ENCODE measurements at regions not wholly inside any gene's neighbourhood (a gene's known extent, or its start where the extent isn't known, plus 50 kb on each side); places are given as distances from the start of the nearest gene placed in this dataset.
A peak's percentile ranks its signal among the peaks of the same experiment; 100 is the strongest.
"Not testable (repeated sequence)": the region's sequence is repeated elsewhere in the genome, so short reads cannot be mapped to it uniquely, and the experiment has no call there.

DNA sequence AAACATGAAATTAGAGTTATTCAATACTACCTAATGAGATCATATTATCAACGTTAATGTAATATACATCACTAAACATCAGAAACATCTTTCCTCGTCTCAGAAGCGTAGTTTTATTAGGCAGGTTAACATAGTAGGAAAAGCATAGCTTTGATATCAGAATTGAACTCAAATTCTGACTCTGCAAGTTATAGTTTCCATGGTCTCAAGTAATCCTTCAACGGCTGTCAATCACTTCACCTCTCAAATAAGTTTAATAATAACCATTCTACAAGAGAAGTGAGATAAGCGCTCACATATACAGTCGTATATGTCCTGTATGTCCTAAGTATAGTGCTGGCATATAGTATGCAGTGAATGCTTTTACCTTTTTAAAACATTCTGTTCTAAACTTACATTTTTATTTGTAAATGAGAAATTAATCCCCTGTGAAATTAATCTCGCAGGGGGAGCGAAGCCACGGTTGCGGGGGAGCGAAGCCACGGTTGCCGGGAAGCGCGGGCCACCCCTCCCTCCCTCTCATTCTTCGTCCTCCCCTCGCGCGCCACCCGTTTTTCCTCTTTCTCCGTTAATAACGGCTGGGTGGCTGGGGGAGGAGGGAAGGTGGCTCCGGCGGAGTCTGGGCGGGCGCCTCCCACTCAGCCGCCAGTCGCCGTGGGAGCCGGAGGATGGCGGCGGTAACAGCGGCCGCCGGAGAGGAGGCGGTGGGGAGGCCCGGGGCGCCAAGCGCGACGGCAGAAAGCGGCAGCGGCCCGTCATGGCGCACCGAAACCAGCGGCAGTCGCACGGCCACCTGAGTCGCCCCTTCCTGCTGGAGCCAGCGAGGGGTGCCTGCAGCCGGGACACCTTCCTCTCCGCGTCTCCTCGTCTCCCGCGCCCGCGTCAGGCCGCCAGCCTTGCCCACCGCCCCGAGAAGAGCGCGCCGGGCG lies 163.8 kb downstream of the KBTBD2 start:
- peak overlapping the region; percentile 55 for H3K4me3 ChIP-seq (ENCODE audit: low read length)
- not testable (repeated sequence) for DNase-seq (ENCODE audit: low read depth, low spot score)

DNA sequence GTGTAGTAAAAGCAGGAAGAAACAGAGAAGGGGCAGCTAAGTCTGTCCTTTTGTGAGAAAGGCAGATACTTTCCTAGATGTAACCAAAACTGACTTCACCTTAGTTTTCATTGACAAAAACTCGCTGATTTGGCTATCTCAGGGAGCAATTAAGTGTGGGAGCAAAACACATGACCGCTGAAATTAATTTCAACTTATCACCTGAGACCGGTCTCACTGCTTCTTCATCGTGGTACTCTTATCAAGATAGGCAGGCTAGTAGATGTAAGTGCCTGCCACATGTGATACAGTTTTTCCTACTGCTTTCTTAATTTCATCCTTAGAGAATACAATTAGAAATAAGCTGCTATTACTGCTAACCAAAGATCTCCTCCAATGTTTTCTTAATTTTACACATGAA lies 168.7 kb downstream of the KBTBD2 start:
- DNase-seq (ENCODE audit: low read depth, low spot score); H3K4me3 ChIP-seq (ENCODE audit: low read length): not testable (repeated sequence)

DNA sequence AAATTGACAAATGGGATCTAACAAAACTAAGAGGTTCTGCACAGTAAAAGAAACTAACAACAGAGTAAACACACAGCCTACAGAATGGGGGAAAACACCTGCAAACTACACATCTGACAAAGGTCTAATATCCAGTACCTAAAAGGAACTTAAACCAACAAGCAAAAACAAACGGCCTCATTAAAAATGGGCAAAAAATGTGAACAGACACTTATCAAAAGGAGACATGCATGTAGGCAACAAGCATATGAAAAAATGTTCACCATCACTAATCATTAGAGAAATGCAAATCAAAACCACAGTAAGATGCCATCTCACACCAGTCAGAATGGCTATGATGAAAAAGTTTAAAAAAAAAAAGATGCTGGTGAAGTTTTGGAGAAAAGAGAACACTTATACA lies 197.4 kb downstream of the KBTBD2 start:
- DNase-seq (ENCODE audit: low read depth, low spot score) = no peak
- H3K4me3 ChIP-seq (ENCODE audit: low read length) = no peak overlapping the region

DNA sequence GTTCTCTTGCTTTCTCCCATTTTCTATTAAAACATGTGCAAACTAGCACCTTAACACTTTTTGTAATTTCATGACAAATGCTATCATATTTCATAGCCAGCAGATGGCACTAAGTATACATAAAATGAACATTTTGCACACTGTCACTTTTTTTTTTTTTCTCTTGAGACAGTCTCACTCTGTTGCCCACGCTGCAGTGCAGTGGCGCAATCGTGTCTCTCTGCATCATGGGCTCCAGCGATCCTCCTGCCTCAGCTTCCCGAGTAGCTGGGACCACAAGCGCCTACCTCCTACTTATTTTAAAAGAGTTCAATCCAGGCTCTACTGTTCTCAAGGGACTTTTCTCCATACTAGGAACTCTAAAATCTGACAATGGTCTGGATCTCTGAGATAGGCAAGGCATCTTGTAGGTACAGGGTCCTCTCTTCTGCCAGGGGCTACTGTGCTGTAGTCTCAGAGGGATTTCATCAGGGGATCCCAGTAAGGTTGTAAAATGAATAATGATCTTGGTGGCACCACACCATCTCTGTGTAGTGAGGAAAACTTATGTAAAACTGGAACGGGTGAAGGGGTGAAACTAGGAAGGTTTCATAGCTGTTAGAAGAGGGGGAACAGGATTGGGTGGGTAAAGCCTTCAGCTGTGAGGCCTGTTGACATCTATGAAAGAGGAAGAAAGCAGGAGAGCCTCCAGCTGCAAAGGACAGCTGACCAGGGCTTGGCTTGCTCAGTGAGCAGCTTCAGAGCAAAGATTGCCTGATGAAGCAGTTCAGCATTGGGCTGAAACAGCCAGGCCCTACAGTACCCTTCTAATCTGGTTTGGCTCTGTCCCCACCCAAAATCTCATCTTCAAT lies 196.9 kb downstream of the AVL9 start:
- H3K4me3 ChIP-seq (ENCODE audit: low read length) = not testable (repeated sequence)
- peak; percentile 14 for DNase-seq (ENCODE audit: low read depth, low spot score)

DNA sequence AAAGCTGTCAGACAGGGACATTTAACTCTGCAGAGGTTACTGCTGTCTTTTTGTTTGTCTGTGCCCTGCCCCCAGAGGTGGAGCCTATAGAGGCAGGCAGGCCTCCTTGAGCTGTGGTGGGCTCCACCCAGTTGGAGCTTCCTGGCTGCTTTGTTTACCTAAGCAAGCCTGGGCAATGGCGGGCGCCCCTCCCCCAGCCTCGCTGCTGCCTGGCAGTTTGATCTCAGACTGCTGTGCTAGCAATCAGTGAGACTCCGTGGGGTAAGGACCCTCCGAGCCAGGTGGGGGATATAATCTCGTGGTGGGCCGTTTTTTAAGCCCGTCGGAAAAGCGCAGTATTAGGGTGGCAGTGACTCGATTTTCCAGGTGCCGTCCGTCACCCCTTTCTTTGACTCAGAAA lies 192.8 kb downstream of the AVL9 start:
- not testable (repeated sequence) for H3K4me3 ChIP-seq (ENCODE audit: low read length); DNase-seq (ENCODE audit: low read depth, low spot score)

DNA sequence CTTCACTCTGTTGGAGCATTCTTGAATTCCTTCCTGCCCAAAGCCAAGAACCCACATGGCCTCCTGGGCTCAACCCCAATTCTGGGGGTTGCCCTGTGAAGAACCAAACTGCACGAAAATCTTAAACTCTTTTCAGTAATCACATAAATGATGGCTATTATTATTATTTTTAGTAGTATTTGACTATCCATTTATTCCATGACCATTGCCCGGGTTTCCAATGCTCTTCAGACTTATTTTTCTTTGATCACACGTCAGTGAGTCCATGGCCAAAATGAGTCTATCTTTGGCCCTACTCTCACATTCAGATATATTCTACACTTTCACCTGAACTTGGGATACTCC lies 185.9 kb downstream of the AVL9 start:
- no peak for DNase-seq (ENCODE audit: low read depth, low spot score)

DNA sequence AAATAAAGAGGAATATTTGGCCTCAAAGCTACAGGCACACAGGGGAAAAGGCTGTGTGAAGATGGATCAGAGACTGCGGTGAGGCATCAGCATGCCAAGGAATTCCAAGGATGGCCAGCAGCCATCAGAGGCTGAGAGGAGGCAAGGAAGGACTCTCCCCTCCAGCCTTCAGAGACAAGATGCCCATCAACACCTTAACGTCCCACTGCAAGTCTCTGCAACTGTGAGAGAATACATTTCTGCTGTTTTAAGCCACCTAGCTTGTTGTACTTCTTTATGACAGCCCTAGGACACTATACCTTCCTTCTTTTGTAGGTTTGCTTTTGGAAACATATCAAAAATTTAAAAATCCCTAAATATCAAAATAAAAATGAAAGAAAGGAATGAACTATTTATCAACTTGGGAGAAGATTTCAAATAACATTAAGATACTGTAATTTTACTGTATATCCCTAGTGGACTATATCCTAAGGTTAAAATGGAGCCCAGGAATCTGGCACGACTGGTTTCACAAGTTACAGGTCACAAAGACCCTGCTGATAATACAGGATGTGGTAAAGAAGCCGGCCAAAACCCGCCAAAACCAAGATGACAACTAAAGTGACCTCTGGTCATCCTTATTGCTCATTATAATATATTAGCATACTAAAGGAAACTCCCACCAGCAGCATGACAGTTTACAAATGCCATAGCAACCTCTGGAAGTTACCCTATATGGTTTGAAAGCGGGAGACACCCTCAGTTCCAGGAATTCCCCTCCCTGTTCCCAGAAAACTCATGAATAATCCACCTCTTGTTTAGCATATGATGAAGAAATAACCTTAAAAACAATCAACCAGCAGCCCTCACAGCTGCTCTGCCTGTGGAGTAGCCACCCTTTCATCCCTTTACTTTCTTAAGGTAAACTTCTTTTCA lies 185.2 kb downstream of the AVL9 start:
- DNase-seq (ENCODE audit: low read depth, low spot score) = no peak
- no peak overlapping the region for H3K4me3 ChIP-seq (ENCODE audit: low read length)

More for the DNA sequence above, 185.9 kb downstream of the AVL9 start:
- no peak overlapping the region for H3K4me3 ChIP-seq (ENCODE audit: low read length)

DNA sequence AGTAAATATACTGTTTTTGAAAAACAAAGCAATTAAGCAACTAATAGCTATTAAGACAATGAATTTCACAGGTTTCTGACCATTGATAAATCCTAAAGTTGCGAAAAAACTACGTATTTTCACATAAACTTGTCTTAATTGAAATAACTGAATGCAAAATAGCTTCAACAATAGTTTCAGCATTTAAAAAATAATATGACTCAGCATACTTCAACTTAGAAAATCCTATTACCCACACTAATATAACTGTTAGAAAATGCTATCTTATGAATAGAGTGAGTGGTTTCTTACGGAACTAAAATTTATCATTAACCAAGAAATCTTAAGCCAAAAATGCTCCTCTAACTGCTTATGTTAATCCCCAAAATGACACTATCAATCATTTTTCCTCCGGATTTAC lies 183.9 kb downstream of the AVL9 start:
- no peak for DNase-seq (ENCODE audit: low read depth, low spot score)
- no peak overlapping the region for H3K4me3 ChIP-seq (ENCODE audit: low read length)

DNA sequence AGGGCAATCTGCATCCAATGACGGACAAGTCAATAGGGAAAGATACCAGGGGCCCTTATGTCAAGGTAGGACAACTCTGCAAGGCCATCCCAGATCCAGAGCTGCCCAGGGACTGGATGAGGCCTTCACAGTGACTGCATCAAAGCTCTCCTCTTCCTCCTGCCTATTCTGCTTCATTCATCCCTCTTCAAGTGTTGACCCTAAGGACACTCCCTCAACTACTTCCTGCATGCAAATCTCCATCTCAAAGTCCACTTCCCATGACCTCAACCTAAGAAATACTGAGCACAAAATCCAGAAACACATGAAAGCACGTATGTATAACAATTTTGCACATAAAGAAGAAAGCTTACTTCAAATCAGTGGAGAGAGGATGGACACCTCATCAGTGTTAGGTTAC lies 182.3 kb downstream of the AVL9 start:
- no peak for DNase-seq (ENCODE audit: low read depth, low spot score)
- no peak overlapping the region for H3K4me3 ChIP-seq (ENCODE audit: low read length)

DNA sequence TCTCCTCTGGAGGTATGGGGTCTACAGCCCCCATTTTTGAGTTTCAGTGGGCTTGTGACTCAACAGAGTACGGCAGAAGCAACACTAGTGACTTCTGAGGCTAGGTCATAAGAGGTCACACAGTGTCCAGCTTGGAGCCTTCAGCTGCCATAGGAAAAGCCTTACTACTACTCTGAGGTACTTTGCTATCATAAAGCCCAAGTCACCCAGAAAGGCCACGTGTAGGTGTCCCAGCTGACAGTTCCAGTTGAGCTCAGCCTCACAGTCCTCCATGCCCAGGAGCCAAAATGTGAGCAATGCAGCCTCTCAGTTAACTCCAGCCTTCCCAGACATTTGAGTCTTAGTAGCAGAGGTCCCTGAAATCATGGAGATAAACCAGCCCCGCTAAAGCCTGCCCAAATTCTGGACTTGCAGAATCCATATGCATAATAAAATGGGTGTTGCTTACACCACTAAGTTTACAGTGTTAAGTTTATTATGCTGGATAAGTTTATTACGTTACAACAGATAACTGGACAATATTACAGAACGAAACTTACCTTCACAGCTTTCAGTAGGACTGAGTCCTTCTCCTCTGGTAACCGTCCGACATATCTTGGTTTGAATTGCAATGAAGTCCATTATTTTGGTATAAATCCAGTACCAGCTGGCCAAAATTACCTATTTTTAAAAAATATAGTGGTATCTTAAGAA lies 181.1 kb downstream of the AVL9 start:
- no peak for DNase-seq (ENCODE audit: low read depth, low spot score)
- H3K4me3 ChIP-seq (ENCODE audit: low read length) = no peak overlapping the region

DNA sequence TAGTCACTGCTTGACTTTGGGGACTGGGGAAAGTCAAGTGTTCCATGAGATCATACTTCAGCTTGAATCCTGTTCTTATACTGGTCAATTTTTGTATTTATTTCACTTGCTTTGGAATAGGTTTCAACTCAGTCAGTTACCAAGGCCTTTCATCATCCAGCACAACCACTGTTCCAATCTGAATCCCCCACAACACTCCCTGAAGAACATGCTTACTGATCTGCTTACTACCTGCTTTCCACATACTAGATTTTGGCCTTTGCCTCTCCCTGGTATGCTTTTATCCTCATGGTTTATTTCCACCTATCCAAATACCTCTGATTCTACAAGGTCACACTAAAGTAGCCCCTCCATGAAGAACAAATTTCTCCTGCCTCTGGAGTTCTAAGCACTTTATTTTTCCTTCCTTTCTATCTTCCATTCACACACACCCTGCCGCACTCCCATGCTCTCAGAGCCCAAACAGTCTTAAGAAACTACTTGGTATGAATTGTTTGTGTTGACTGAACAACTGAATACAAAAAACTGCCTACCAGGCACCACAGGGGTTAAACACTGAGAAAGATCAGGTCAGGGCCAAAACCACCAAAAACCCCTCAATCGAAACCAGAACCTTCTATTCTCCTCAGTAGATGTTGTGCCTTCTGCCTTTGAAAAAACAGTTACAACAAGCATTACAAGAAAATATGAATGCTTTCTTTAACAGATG lies 178.1 kb downstream of the AVL9 start:
- DNase-seq (ENCODE audit: low read depth, low spot score) = no peak
- no peak overlapping the region for H3K4me3 ChIP-seq (ENCODE audit: low read length)

DNA sequence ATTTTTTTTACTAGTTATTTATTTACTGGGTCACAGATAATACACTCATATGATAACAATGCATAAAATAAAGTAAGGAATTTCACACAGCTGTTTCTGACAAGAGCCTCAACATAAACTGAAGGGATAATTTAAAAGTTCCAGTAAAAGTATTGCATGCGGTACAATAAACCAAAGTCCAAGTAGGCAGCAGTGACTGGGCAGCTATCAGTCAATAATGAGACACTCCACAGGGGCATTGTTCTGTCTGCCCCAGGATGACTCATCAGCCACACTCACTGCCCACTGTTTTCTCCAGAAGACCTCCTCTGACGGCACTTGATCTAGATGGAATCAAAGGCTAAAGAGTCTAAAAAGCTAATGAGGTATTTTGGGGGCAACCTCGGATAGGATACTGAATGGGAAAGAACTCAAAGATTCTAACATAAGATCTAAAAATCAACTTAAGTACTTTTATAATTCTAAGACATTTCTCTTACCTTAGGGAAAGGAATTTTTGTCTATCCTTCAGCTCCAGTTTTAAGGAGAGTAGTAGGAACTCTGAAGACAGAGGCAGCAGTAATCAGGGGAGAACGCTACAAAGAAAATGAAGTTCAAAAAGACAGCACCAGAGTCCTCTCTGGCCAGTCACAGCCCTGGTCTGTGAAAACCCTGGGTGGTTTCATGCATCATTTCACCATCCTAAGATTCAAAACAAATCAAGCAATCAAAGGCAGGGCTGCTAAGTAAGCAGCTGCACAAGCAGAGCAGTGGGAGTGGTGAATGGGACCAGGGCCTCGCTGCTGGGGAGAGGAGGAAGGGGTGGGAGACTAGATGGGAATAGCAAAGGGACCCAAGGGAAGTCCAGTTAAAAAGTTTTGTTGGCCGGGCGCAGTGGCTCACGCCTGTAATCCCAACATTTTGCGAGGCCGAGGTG lies 175.1 kb downstream of the AVL9 start:
- no peak overlapping the region for H3K4me3 ChIP-seq (ENCODE audit: low read length)
- DNase-seq (ENCODE audit: low read depth, low spot score) = no peak

DNA sequence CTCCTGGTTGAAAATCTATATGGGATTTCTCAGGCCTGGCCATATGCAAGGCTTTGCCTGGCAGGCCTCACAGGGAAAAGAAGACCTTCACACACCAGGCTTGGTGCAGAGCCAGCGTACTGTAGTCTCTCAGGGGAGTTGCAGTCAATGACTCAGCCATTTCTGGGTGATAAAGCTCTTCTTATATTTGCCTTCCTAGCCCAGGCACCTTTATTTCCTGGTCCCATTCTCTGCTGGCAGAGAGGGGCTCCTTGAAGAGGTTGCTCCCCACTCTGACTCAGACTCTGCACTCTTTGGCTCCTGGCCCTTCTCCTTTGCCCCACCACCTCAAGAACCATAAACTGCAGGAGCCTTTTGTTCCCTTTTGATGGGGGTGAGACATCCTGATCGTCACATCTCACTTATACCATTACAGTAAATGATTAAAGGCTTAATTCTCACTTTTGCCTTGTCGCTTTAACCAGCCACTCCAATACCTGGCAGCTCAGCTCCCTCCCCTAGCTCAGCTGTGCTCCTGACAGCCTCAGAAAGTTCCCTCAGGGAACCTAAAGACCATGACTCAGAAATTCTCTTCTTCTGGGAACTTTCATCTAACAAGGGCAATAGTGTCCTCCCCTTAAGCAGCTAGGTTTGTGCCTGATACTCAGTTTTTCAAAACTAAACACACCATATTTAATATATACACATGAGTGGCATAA lies 174.0 kb downstream of the AVL9 start:
- H3K4me3 ChIP-seq (ENCODE audit: low read length); DNase-seq (ENCODE audit: low read depth, low spot score): not testable (repeated sequence)

DNA sequence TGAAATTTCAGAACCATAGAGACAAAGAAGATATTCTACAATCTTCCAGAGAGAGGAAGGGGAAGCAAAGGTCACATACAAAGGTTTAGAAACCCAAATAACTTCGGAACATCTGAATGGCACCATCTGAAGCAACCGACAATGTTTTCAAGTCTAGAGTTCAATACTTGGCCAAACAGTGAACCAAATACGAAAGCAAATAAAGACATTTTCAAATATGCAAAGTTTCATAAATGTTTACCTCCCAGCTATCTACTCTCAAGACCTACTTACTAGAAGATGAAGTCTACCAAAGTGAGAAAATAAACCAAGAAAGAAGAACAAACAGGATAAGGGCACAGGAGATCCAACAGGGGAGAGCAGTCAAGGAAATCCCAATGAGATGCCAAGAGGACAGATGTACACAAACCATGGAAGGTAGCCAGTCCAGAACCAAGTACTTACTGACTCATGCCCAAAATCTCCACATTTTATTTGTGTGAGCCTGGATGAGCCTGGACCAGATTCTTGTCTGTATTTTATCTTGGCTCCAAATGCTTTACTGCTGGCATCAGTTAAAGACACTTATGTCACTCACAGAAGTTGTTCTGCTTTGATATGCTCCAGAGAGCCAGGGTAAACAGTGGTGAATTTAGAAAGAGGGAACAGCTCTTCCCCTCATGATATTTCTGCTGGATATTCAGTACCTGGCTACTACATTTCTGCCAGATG lies 173.3 kb downstream of the AVL9 start:
- not testable (repeated sequence) for DNase-seq (ENCODE audit: low read depth, low spot score); H3K4me3 ChIP-seq (ENCODE audit: low read length)

DNA sequence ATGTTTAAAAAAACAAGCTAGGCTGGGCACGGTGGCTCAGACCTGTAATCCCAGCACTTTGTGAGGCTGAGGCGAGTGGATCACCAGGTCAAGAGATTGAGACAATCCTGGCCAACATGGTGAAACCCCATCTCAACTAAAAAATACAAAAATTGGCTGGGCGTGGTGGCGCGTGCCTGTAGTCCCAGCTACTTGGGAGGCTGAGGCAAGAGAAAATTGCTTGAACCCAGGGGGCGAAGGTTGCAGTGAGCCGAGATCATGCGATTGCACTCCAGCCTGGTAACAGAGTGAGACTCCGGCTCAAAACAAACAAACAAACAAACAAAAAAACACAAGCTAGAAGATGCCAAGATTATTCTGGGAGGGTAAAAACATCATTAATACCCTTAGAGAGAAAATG lies 172.3 kb downstream of the AVL9 start:
- DNase-seq (ENCODE audit: low read depth, low spot score); H3K4me3 ChIP-seq (ENCODE audit: low read length): not testable (repeated sequence)

DNA sequence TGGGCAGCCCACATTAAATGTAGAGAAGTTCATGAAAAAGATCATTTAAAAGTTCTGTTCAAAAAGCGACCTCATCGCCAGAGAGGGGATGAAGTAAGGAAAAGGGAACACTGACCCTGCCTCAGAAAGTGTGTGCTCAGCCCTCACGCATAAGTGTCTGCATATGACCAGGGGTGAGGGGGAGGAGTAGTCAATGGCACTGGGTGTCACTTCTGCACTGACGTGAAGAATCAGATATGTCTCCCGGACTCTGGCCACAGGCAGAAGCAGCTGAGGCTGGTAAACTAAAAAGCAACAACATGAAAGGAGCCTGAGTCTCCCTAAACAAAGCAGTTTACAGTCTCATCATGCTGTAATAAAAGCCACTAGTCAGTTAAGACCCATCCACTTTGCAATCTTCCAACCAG lies 168.5 kb downstream of the AVL9 start:
- H3K4me3 ChIP-seq (ENCODE audit: low read length); DNase-seq (ENCODE audit: low read depth, low spot score): not testable (repeated sequence)

Measured in Jurkat, Clone E6-1 (cell line).